ENCODE measurements at regions not wholly inside any gene's neighbourhood (a gene's known extent, or its start where the extent isn't known, plus 50 kb on each side); places are given as distances from the start of the nearest gene placed in this dataset.
"Not testable (repeated sequence)": the region's sequence is repeated elsewhere in the genome, so short reads cannot be mapped to it uniquely, and the experiment has no call there.

DNA sequence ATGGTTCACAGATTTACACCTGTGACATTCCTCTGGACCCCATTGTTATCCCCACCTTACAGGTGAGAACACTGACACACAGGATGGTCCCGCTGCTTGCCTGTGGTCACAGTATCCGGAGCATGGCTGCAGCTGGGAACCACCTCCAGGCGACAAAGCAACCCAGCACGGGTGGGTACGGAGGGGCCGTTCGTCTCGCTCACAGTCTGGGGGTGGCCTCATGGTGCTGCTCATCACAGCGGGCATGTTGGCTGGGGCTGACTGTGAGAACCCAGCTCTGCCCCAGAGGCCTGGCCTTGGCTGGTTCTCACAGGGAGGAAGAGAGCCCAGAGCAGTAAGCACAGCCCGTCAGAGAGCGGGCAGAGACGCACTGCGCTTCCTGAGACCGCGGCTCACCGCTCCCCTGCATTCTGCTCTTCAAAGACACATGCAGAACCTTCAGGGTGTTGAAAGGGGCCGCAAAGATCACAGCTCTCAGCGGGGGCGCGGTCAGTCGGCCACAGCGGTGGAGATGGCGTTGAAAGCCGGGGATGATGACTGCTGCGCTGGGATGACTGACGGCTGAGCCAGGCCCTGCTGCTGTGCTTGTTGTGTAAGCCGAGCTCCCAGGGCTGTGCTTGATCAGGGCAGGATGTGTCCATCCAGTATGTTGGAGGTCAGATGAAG, 423.0 kb downstream of the BRD1 start:
- DNase-seq: no peak

DNA sequence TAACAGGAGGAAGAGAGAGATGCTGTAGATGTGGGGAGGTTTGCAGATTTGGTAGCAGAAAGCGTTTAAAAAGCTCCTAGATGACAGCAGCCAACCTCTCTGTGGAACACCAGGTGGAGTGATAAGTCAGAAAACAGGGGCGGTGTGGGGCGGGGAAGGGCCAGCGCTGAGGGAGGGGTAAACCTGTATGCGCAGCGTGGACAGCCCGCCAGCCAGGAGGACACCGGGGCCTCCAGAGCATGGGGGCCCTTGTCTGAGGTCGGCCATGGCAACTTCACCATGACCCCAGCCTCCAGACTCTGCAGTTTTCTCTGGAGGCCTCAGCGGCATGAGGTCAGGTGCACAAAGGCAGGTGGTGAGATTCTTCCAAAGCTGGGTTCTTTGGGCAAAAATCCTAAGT, 423.7 kb downstream of the BRD1 start:
- no peak for DNase-seq

DNA sequence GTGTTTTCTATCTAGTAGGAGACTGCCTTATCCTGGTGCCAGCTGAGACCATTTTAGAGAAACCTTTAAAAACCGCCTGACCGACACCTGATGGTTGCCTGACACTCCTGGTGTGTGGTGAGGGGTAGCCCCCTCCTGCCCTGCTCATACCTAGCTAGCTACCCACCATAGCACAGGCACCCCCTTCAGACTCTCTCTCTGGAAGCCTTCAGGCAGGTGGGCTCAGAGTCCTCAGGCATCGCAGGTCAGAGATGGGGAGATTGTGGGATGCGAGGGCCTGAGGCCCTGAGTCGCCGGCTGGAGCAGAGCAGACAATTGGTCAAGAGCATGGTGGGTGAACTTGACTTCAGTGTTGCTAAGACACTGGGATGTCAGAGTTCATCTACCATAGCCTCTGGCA, 424.6 kb downstream of the BRD1 start:
- no peak for DNase-seq

DNA sequence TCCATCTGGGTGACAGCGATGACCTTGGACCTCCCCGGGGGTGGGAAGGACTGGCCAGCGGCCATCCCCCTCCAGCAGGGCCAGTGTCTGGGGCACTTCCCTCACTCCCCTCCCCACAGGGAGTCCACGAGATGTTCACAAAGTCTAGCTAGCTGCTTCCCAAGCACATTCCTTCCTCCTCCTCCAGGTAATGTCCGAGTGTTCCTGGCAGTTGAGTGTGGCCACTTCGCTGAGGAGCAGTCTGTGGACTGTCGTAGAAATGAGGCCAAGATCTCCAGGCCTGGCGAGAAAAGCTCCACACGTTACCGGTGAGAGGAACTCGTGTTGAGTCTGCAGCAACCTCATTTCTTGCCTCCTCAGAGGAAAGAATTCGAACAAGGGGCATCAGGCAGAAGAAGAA, 425.5 kb downstream of the BRD1 start:
- DNase-seq: no peak

DNA sequence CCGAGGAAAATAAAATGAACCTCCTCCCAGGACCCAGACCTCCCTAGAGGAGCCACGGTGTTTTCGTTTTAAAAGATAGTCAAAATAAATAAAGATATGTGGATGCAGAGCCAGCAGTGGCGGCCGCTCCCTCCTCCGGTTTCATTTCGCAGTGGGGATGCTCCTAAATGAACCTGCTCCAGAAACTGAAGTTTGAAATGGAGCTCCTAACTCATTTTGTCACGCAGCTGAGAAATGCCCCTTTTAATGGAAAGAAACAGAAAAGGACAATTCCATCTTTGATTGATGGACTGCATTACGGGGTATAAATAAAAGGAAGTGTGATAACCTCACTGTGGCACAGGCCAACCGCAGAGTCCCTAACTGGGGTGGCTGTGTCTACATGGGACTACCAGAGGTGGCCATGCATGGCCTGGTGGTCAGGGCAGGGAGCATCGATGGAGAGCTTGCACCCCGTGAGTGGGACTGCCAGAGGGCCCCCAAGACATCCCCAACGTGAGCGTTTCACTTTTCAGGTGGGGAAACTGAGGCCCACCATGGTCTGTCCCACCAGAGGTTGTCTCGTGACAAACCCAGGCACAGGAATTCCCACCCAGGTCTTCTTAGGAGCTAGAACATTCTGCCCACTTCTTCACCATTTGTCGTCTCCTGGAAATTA, 426.6 kb downstream of the BRD1 start:
- DNase-seq: no peak

DNA sequence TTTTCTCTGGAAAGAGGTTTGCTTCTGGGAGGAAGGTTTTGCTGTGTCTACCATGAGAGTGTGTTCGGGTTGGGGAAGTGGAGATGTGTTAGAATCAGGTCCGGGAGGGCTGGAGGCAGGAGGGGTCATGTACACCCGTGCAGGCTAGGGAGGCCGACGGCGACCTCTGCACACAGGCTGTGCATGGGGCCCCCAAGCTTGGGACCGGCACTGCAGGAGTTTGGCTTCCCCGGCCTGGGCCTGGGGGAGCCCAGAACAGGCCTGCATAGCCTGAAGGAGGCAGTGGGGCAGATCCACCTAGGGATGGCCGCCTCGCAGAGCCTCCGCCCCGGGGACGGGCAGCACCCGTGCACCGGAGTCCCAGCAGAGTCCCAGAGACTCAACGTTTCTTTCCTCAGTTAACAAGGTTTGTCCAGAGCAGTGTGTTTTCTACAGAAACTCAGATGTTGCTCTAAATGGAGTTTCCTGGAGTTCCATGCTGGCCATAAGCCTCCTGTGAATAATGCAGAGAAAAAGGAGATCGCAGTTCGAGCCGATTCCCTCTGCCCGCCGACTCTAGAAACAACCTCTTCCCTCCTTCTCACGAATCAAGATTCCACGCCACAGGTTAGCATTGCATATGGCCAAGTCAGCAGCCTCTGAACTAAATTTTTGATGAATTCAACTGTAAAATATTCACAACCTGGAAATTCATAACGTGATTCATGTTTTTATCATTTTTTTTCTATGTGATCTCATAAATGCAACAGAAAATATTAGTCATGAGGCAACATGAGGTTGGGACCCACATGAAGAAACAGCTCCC, 427.3 kb downstream of the BRD1 start:
- no peak for DNase-seq

DNA sequence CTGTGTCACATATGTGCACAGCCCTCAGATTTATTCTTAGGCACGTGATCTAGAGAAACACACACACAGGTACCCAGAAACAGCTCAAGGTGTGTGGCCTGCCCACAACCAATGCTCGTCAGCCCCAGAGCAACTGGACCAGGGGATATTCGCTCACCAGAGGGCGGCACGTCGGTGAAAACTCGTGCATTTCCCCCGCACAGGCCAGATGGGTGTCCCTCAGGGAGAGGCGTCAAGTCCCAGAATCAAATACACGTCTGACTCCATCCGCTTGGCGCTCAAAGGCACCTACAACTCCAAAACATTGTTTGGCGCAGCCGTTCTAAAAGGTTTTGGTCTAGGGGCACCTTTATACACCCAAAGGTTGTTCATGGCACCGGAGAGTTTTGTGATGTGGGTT, 429.0 kb downstream of the BRD1 start:
- no peak for DNase-seq

DNA sequence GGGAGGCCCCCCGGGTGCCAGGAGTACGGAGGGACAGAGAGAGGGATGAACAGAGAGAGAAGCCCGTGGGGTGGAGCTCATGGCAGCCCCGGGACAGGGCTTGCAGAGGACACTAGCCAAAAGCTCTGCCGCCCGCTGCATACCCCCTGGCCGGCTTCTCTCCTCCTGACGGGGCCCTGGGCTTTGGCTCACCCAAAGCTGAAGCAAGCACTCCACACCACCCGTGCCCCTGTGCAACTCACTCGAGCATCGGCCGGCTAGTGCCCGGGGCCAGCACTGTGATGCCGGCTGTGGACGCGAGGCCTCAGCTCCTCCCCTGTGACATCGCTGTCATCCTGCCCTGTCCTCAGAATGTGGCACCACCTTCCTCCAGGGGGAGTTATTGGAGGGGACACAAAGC, 429.6 kb downstream of the BRD1 start:
- DNase-seq: no peak

DNA sequence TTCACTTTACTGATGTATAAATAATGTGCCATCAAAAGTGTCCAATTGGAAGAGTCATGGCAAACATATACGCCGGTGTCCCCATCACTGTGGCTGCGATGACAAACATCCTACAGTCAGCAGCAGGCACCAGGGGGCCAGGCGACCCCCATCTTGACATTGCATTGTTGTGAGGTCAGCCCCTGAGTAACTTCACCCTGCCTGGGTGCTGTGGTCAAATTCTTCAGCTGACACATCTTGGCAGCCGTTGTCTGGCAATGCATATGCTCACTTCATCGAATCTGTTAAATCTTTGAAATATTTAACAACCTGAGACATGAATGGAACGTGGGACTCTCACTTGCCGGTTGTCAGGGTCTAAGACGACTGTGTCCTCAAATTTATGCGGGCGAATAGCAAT, 430.9 kb downstream of the BRD1 start:
- DNase-seq: no peak

DNA sequence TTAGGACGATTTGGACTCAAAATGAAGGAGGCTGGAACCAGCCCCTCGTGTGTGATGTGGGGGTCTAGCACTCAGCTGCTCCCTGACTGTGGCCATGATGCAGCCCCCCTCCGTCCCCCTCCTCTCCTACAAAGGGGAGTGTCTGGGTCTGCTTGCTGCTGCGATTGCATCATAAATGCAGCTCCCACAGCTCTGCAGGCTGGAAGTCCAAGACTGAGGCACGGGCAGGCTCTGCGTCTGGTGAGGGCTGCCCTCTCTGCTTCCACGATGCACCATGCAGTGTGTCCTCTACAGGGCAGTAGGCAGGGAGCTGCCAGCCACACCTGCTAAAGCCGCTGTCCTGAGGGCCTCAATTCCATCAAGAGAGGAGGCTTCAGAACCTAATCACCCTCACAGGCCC, 432.1 kb downstream of the BRD1 start:
- no peak for DNase-seq

DNA sequence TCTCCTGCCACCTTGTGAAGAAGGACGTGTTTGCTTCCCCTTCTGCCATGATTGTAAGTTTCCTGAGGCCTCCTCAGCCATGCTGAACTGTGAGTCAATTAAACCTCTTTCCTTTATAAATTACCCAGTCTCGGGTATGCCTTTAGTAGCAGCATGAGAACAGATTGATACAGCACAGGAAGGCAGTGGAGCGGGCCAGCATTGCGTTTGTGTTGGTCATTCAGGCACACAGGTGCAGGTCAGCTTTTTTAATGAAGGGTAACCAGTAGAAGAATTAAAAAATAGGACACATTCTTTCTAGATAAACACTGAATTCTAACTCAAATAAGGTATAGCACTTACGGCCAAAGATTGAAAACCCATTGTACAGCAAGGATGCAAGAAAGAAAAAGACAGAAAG, 432.6 kb downstream of the BRD1 start:
- not testable (repeated sequence) for DNase-seq

DNA sequence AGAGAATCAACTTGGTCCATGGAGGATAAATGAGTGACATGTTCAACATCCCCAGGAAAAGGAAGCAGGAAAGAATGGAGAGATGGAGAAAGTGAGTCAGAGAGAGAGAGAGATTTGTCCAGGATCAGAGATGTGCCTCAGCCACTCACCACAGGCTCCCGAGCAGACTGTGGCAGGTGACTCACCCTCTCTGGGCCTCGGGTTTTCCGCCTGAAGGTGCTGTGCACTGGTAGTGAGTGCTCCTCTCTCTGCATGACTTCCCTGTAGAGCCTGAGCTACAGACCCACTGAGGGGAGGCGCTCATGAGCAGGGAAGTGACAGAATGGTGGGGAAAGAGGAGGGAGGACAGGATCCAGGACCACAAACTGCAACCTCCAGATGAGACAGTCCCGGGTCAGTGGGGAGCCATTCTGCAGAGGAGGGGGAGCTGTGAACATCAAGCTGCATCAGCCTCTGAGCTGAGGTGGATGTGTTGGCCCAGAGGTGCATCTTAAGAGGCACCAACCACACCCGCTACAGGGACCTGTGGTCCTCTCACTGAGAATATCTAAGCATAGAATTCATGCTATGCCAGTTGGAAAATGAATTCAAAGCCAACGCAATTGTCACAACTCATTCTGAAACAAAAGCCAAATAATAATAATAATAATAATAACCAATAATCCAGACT, 433.4 kb downstream of the BRD1 start:
- no peak for DNase-seq

DNA sequence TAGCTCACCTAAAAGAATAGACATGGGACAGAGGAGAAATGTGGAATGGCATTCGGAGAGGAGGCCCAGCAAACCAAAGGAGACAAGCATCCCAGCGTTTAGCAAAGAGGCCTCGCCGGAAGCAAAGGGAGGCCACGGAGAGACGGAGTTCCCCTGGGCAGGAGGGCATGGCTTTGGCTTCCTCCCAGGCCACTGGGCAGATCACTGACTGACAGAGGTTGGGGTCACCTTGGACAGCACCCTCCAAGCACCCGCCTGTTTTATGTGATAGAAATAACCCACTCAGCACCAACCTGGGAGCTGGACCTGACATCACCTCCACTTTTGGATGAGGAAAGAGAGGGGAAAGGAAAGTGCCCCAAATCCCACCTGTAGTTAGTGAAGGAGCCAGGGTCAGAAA, 434.1 kb downstream of the BRD1 start:
- no peak for DNase-seq

DNA sequence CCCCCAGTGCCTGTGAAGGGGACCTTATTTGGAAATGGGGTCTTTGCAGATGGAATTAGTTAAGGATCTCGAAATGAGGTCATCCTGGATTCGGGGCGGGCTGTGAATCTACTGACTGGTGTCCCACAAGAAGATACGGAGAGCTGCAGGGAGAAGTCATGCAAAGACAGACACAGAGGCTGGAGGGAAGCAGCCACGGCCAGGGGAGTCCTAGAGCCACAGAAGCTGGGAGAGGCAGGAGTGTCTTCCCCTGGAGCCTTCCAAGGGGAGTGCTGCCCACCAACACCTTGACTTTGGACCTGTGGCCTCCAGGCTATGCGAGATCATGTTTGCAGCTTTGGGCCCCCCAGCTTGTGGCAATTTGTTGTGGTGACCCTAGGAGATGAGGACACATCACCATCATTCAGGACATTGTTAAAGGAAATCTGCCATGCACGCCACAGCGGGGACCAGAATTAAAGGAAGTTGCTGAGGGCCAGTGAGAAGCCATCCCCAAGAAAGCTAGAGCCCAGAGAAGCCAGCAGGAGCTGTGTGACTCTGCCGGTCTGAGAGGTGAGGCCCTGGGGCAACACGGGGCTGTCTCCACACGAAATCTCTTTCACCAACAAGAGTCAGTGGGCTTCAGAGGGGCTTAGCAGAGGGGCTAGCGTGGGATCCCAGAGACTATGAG, 434.7 kb downstream of the BRD1 start:
- no peak for DNase-seq

DNA sequence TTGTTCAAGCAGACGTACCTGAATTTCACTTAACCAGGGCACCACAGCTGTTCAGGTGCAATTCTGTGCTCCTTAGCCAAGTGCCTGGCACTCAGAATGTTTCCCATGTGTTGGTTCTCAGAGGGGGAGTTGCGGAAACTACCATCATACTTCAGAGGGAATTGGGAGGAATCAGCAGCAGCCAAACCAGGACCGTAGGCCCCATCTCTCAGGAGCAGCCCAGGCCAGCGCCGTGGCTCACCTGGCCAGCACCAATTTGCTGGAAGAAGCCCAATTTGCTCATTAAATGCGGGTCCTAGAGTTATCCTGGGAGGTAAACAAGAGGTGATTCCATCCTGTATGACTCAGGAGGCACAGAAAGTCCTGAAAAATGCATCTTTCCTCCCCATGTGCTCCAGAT, 435.4 kb downstream of the BRD1 start:
- no peak for DNase-seq

DNA sequence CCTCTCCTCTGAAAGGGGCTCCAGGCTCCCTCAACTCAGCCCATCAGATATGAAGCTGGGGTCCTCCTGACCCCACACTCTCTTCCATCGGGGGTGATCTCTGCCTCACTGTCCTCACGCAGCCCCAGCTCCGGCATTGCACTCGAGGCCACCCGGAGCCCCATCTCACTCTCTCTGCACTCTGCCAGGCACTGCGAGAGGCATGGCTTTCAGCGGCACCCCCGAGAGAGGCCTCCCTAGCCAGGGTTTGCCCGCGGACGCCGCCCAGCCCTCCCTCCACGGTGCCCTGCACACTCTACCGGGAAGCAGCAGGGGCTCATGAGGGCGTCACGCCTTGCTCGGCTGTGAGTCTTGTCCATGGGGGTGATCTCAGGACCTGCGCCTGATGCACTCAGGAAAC, 436.2 kb downstream of the BRD1 start:
- no peak for DNase-seq

DNA sequence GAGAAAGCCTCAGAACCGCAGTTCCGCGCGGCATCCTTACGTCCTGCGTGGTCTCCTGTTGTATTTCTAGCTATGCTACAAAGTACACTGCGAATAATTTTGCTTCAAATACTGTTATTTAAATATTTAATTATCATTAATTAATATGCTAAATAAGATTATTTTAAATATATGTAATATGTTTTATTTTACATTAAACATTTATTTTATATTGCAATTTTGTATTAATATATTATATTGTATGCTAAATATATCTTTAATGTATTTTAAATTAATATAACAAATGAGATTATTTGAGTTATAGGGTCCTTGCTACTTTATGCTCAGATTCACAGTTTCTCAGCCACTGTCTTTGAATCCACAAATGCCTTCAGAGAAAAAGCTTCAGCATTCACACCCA, 436.7 kb downstream of the BRD1 start:
- no peak for DNase-seq

DNA sequence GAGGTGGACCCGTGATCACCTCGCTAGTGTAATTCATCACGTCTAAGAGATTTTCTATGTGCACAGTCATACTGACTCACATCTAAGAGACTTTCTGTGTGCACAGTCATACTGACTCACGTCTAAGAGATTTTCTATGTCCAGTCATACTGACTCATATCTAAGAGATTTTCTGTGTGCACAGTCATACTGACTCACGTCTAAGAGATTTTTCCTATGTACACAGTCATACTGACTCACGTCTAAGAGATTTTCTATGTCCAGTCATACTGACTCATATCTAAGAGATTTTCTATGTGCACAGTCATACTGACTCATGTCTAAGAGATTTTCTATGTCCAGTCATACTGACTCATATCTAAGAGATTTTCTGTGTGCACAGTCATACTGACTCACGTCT, 443.8 kb downstream of the BRD1 start:
- not testable (repeated sequence) for DNase-seq

DNA sequence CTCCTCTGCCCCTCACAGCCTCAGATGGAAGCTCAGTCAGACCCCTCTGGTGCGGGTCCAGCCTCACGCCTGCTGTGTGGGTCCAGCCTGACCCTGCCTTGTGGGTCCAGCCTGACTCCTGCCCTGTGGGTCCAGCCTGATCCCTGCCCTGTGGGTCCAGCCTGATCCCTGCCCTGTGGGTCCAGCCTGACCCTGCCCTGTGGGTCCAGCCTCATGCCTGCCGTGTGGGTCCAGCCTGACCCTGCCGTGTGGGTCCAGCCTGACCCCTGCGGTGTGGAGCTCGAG, 445.3 kb downstream of the BRD1 start:
- DNase-seq: no peak

DNA sequence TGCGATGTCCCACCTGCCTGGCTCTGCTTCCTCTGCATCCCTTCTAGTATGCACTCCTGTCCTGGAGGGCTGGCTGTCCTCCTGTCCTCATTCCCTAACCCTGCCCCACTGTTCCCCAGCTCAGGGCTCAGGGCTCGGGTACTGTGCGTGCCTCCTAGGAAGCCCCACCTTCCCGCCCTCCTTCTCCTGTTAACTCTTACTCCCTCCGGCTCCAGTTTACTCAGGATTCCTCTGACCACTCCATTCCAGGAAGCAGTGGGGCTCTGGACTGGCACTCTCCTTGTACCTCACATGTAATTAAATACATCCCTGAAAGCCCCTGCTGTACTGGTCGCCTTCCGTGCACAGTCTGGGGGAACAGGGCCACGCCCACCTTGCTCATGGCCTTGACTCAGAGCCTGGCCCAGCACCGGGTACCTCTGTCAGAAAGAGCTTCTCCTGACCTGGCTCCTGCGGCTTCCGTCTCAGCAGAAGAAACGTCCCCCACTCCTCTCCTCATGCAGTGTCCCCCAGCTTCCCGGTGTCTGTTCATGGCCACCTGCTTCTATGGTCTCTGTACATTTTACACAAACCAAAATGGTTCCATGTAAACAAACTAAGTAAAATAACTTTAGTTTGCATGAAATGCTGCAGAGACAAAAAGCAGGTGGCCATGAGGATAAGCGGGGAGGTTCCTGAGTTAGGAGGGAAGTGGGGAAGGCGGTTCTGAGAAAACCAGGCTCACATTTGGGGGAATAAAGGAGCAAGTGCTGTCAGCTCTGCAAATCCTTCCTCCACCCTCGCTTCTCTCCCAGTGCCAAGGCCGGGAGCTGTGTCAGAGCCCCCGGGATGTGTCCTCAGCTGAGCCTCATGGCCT, 445.9 kb downstream of the BRD1 start:
- no peak for DNase-seq

DNA sequence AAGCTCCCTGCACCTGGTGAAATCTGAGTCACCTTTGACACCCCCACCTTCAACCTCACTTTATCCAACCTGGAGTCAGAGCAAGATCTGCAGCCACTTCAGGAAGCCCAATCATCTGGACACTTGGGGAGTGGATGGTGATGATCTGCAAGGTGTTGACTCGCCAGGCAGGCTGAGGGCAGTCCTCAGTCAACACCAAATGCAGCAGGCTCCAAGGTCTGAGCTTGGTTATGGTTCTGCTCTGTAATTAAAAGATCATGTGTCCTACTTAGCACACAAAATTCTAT, 446.9 kb downstream of the BRD1 start:
- DNase-seq: no peak

DNA sequence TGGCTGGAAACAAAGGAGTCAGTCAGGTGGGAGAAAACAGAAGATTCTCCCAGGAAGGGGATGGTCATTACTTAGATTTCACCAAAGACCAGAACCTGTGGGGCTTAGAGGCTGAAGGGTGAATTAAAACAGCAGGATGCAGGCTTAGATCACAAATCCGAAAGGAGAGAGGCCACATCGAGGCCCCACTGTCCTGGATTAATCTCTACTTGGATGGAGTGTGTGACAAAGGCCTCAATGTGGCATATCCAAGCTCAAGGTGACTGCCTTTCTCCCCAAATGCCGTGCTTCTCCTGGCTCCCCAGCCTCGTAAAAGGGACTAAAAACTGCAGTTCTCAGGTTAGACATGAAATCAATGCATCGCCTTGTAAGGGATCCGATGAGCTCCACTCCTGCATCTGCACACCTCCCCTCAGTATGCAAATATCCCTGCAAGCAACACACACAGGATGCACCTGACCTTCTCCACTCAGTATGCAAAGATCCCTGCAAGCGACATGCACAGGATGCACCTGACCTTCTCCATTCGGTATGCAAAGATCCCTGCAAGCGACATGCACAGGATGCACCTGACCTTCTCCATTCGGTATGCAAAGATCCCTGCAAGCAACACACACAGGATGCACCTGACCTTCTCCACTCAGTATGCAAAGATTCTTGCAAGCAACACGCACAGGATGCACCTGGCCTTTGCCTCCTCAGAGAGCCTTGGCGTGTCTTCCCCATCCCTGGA, 447.4 kb downstream of the BRD1 start:
- DNase-seq: no peak

All from bone marrow (tissue), 2 donors.